K562 (cell line): ENCODE measurements at regions not wholly inside any gene's neighbourhood (a gene's known extent, or its start where the extent isn't known, plus 50 kb on each side); places are given as distances from the start of the nearest gene placed in this dataset.

Experiments
- CBX3 ChIP-seq, 2 experiments: IDR thresholded peaks; 1 replicate in 1 of 2; 2 replicates in 1 of 2; pipeline ENCODE4 v1.6.1; 2012; ENCODE audit warnings: inconsistent platforms in 2 of 2, low read length in 2 of 2, borderline replicate concordance in 1 of 2, control low read depth in 1 of 2
- CCNT2 ChIP-seq: IDR thresholded peaks from 2 replicates; pipeline ENCODE4 v1.6.1; 2011; ENCODE audit warnings: borderline replicate concordance, low read depth, mild to moderate bottlenecking, moderate library complexity, mixed read lengths, low read length; ENCODE audit not compliant: insufficient read length; ENCODE audit errors: extremely low read depth
- CREM ChIP-seq: IDR thresholded peaks from 2 replicates; pipeline ENCODE4 v1.6.1; 2014; ENCODE audit warnings: antibody characterized with exemption, low read depth
- EHMT2 ChIP-seq: fragments of 450-650 bp; IDR thresholded peaks from 2 replicates; pipeline ENCODE4 v1.6.1; 2018; ENCODE audit warnings: antibody characterized with exemption
- GATAD2B ChIP-seq: fragments of 450-650 bp; IDR thresholded peaks from 2 replicates; pipeline ENCODE4 v1.6.1; 2017; ENCODE audit warnings: mild to moderate bottlenecking, borderline replicate concordance
- LEF1 ChIP-seq: fragments of 450-650 bp; IDR thresholded peaks from 2 replicates; pipeline ENCODE4 v1.6.1; 2016; ENCODE audit warnings: mild to moderate bottlenecking
- MECOM ChIP-seq: fragments of 250-450 bp; sonication (Bioruptor Pico); IDR thresholded peaks from 2 replicates; pipeline ENCODE4 v1.8.0; 2022; ENCODE audit warnings: inconsistent platforms
- MEF2D ChIP-seq: conservative IDR thresholded peaks from 2 replicates; pipeline ENCODE4 v1.6.1; 2016; ENCODE audit warnings: low read depth, missing genetic modification characterization, missing compliant biosample characterization
- MTA2 ChIP-seq: fragments of 450-650 bp; IDR thresholded peaks from 2 replicates; pipeline ENCODE4 v1.6.1; 2016; ENCODE audit warnings: low read depth
- NCOA1 ChIP-seq: fragments of 450-650 bp; IDR thresholded peaks from 2 replicates; pipeline ENCODE4 v1.6.1; 2016; ENCODE audit warnings: low read depth
- NCOR1 ChIP-seq: fragments of 450-650 bp; IDR thresholded peaks from 2 replicates; pipeline ENCODE4 v1.6.1; 2016; ENCODE audit warnings: mild to moderate bottlenecking, moderate library complexity
- NFE2 ChIP-seq: IDR thresholded peaks from 2 replicates; pipeline ENCODE4 v1.6.1; 2014; ENCODE audit warnings: antibody characterized with exemption, low read depth
- POLR2A ChIP-seq: fragments of 450-650 bp; conservative IDR thresholded peaks from 2 replicates; pipeline ENCODE4 v1.6.1; 2016
- RCOR1 ChIP-seq, 2 experiments: IDR thresholded peaks; 2 replicates each; pipeline ENCODE4 v1.6.1; 2012; ENCODE audit warnings: low read depth in 2 of 2, low read length in 2 of 2, borderline replicate concordance in 1 of 2, improper control_type of control experiment in 1 of 2
- TAF9B ChIP-seq: fragments of 450-650 bp; IDR thresholded peaks from 2 replicates; pipeline ENCODE4 v1.6.1; 2018; ENCODE audit warnings: mild to moderate bottlenecking; ENCODE audit not compliant: partially characterized antibody
- TRIM24 ChIP-seq, 2 experiments: fragments of 450-650 bp; IDR thresholded peaks; 2 replicates each; pipeline ENCODE4 v1.6.1; 2016
- ZNF212 ChIP-seq: fragments of 450-650 bp; formaldehyde crosslinking; IDR thresholded peaks from 2 replicates; pipeline ENCODE4 v1.4.0; 2020; ENCODE audit warnings: mild to moderate bottlenecking
- TF ChIP-seq, protein P1 (sequence below): sonication (generic); IDR thresholded peaks from 2 replicates; pipeline ENCODE4 v1.6.1; 2016
- TF ChIP-seq, protein P2 (sequence below), 2 experiments: fragments of 200-800 bp in 1 of 2; sonication (Bioruptor generic) in 1 of 2; sonication (generic) in 1 of 2; formaldehyde crosslinking in 1 of 2; IDR thresholded peaks in 1 of 2; conservative IDR thresholded peaks in 1 of 2; 2 replicates each; pipeline versions ENCODE4 v1.5.0 to v1.6.1; 2016 to 2020; ENCODE audit warnings: missing compliant biosample characterization in 1 of 2, missing genetic modification characterization in 1 of 2, missing genetic modification reagents in 1 of 2
- TF ChIP-seq, protein P3 (sequence below): IDR thresholded peaks from 2 replicates; pipeline ENCODE4 v1.6.1; 2012; ENCODE audit warnings: low read depth, low read length, improper control_type of control experiment, borderline replicate concordance
- TF ChIP-seq, protein P4 (sequence below), 2 experiments: IDR thresholded peaks in 1 of 2; conservative IDR thresholded peaks in 1 of 2; 2 replicates each; pipeline ENCODE4 v1.6.1; 2016; ENCODE audit warnings: low read depth in 2 of 2, mild to moderate bottlenecking in 1 of 2, missing compliant biosample characterization in 1 of 2, missing genetic modification characterization in 1 of 2, moderate library complexity in 1 of 2
- TF ChIP-seq, protein P5 (sequence below), 2 experiments: fragments of 450-650 bp in 1 of 2; sonication (generic) in 1 of 2; formaldehyde crosslinking; conservative IDR thresholded peaks; 2 replicates each; pipeline versions ENCODE4 v1.4.0 to v1.8.1; 2020 to 2022; ENCODE audit warnings: mild to moderate bottlenecking in 1 of 2, missing genetic modification reagents in 1 of 2

DNA sequence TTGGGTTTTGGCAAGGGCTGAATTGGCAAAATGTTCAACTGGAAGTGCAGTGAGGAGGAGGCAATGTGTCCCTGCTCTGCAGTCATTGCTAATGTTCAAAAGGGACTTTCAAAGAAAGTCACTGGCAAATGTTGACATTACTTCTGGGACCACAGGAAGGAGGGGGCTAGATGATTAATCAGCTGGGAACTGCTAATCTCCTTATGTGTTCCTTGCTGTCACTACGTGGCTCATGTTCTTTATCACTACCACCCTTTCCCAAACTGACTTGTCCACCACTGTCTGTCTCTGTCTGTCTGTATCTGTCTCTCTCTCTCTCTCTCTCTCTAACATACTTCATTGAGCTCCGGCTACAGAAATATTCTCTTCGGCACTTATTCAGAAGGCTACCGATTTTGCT lies 86.9 kb upstream of the MTPN start (continued):
- peak; percentile 74 for TF ChIP-seq NCOR1
- TF ChIP-seq NFE2 = peak; percentile 25; the same call in 1 of the 2 replicates
- TF ChIP-seq GATAD2B = peak; percentile 39; the same call in 1 of the 2 replicates
- TF ChIP-seq CBX3 (IDR thresholded peaks at IDR 0.05; ENCODE audit: borderline replicate concordance in 1 of 2, low read length in 2 of 2) = peak in 1 of 2 experiments; percentile 54; a peak in 1 of 3 replicates
- peak; percentile 77 for TF ChIP-seq CREM
- peak; percentile 74 for TF ChIP-seq TAF9B
- TF ChIP-seq CCNT2 = peak; percentile 31
- TF ChIP-seq, protein P1, sequence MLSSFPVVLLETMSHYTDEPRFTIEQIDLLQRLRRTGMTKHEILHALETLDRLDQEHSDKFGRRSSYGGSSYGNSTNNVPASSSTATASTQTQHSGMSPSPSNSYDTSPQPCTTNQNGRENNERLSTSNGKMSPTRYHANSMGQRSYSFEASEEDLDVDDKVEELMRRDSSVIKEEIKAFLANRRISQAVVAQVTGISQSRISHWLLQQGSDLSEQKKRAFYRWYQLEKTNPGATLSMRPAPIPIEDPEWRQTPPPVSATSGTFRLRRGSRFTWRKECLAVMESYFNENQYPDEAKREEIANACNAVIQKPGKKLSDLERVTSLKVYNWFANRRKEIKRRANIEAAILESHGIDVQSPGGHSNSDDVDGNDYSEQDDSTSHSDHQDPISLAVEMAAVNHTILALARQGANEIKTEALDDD = peak; percentile 88
- TF ChIP-seq MTA2 = 0 out of 2 replicates have a peak, but pooled peaks have one; percentile 49
- peak; percentile 54; the same call in 1 of the 2 replicates for TF ChIP-seq NCOA1
- TF ChIP-seq MECOM (CRISPR knock-in tag) = peak; percentile 61
- TF ChIP-seq, protein P2, sequence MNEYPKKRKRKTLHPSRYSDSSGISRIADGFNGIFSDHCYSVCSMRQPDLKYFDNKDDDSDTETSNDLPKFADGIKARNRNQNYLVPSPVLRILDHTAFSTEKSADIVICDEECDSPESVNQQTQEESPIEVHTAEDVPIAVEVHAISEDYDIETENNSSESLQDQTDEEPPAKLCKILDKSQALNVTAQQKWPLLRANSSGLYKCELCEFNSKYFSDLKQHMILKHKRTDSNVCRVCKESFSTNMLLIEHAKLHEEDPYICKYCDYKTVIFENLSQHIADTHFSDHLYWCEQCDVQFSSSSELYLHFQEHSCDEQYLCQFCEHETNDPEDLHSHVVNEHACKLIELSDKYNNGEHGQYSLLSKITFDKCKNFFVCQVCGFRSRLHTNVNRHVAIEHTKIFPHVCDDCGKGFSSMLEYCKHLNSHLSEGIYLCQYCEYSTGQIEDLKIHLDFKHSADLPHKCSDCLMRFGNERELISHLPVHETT (CRISPR knock-in tag; conservative IDR thresholded peaks at IDR 0.05 in 1 of 2, IDR thresholded peaks at IDR 0.05 in 1 of 2) = 0 out of 4 replicates have a peak, but pooled peaks of 1 of the 2 experiments have one; percentile 36
- TF ChIP-seq TRIM24 (IDR thresholded peaks at IDR 0.05) = peak in 1 of 2 experiments; percentile 64; a peak in 3 of 4 replicates
- TF ChIP-seq ZNF212 (CRISPR knock-in tag) = no peak
- TF ChIP-seq, protein P3, sequence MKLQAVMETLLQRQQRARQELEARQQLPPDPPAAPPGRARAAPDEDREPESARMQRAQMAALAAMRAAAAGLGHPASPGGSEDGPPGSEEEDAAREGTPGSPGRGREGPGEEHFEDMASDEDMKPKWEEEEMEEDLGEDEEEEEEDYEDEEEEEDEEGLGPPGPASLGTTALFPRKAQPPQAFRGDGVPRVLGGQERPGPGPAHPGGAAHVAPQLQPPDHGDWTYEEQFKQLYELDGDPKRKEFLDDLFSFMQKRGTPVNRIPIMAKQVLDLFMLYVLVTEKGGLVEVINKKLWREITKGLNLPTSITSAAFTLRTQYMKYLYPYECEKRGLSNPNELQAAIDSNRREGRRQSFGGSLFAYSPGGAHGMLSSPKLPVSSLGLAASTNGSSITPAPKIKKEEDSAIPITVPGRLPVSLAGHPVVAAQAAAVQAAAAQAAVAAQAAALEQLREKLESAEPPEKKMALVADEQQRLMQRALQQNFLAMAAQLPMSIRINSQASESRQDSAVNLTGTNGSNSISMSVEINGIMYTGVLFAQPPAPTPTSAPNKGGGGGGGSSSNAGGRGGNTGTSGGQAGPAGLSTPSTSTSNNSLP = peak; percentile 82
- peak; percentile 73 for TF ChIP-seq EHMT2
- peak; percentile 57 for TF ChIP-seq LEF1
- TF ChIP-seq, protein P4, sequence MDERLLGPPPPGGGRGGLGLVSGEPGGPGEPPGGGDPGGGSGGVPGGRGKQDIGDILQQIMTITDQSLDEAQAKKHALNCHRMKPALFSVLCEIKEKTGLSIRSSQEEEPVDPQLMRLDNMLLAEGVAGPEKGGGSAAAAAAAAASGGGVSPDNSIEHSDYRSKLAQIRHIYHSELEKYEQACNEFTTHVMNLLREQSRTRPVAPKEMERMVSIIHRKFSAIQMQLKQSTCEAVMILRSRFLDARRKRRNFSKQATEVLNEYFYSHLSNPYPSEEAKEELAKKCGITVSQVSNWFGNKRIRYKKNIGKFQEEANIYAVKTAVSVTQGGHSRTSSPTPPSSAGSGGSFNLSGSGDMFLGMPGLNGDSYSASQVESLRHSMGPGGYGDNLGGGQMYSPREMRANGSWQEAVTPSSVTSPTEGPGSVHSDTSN (CRISPR knock-in tag; IDR thresholded peaks at IDR 0.05; ENCODE audit: low read depth) = no peak
- TF ChIP-seq, protein P4 (tag; conservative IDR thresholded peaks at IDR 0.05; ENCODE audit: low read depth) = peak; percentile 79
- TF ChIP-seq MEF2D (tag) = no peak
- TF ChIP-seq, protein P5, sequence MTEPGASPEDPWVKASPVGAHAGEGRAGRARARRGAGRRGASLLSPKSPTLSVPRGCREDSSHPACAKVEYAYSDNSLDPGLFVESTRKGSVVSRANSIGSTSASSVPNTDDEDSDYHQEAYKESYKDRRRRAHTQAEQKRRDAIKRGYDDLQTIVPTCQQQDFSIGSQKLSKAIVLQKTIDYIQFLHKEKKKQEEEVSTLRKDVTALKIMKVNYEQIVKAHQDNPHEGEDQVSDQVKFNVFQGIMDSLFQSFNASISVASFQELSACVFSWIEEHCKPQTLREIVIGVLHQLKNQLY (CRISPR knock-in tag; conservative IDR thresholded peaks at IDR 0.05) = no peak
- TF ChIP-seq RCOR1 (IDR thresholded peaks at IDR 0.05; ENCODE audit: borderline replicate concordance in 1 of 2, low read depth in 2 of 2, low read length in 2 of 2) = peak in 1 of 2 experiments; percentile 61; a peak in 1 of 4 replicates
- no peak for TF ChIP-seq POLR2A
